ENCODE measurements at regions not wholly inside any gene's neighbourhood (a gene's known extent, or its start where the extent isn't known, plus 50 kb on each side); places are given as distances from the start of the nearest gene placed in this dataset.

GRCh38 chr12:90076851-90077319 lies 368.2 kb upstream of the ATP2B1 start:
- Histone ChIP-seq H3K9me3 (ENCODE audit: low read depth, low read length) (no peaks in the 10 kb centered on the region), H3K27ac (no peak overlapping the region), H3K36me3 (ENCODE audit: insufficient read depth, low read length) (no peaks in the 10 kb centered on the region), H3K4me3 (no peak overlapping the region), H3K9ac (ENCODE audit: insufficient read length) (no peak overlapping the region)
- no peak for DNase-seq (ENCODE audit: low read depth, low spot score)
- TF ChIP-seq EZH2 (IDR thresholded peaks at IDR 0.05), result no peak
- no peak for TF ChIP-seq POLR2AphosphoS5 (IDR thresholded peaks at IDR 0.05; ENCODE audit: borderline replicate concordance, low read depth, low read length)
- TF ChIP-seq FOXP2 (optimal IDR thresholded peaks at IDR 0.05; ENCODE audit: control extremely low read depth, extremely low read length, insufficient read depth), result no peak

- no peak for DNase-seq (ENCODE audit: low read depth, low spot score)
- no peak overlapping the region for H3K9ac ChIP-seq (ENCODE audit: insufficient read length)
- no peaks in the 10 kb centered on the region for H3K9me3 ChIP-seq (ENCODE audit: low read depth, low read length)
- TF ChIP-seq POLR2AphosphoS5 (IDR thresholded peaks at IDR 0.05; ENCODE audit: borderline replicate concordance, low read depth, low read length) (no peak), EZH2 (IDR thresholded peaks at IDR 0.05) (no peak), FOXP2 (optimal IDR thresholded peaks at IDR 0.05; ENCODE audit: control extremely low read depth, extremely low read length, insufficient read depth) (no peak)
- H3K36me3 ChIP-seq (ENCODE audit: insufficient read depth, low read length), result no peaks in the 10 kb centered on the region
- H3K27ac ChIP-seq, result no peak overlapping the region
- H3K4me3 ChIP-seq, result no peak overlapping the region
These were observed 367.0 kb upstream of the ATP2B1 start for GRCh38 chr12:90075685-90076084.

- Histone ChIP-seq H3K9me3 (ENCODE audit: low read depth, low read length) (no peaks in the 10 kb centered on the region), H3K36me3 (ENCODE audit: insufficient read depth, low read length) (no peaks in the 10 kb centered on the region), H3K27ac (no peak overlapping the region), H3K4me3 (no peak overlapping the region), H3K9ac (ENCODE audit: insufficient read length) (no peak overlapping the region)
- DNase-seq (ENCODE audit: low read depth, low spot score), result no peak
- TF ChIP-seq EZH2 (IDR thresholded peaks at IDR 0.05) (no peak), POLR2AphosphoS5 (IDR thresholded peaks at IDR 0.05; ENCODE audit: borderline replicate concordance, low read depth, low read length) (no peak), FOXP2 (optimal IDR thresholded peaks at IDR 0.05; ENCODE audit: control extremely low read depth, extremely low read length, insufficient read depth) (no peak)
These were observed 365.4 kb upstream of the ATP2B1 start for GRCh38 chr12:90074086-90074485.

DNA sequence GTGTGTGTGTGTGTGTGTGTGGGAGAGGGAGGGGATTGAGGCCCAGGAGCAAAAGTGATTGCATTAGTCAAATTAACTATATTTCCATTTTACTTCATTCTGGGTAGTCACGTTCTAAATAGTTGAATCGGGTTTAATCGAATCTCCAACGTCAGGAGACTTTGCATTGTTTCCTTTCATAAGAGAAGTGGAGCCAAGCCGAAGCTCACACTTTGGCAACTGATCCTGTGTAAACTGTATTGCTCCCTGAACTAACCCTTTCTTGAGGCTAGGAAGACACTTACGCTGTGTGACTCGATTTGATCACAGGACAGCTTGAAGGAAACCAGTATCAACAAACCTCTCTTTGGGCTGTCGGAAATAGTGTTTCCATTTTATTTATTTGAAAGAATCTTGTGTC lies 363.4 kb upstream of the ATP2B1 start:
- TF ChIP-seq FOXP2 (optimal IDR thresholded peaks at IDR 0.05; ENCODE audit: control extremely low read depth, extremely low read length, insufficient read depth) (no peak), POLR2AphosphoS5 (IDR thresholded peaks at IDR 0.05; ENCODE audit: borderline replicate concordance, low read depth, low read length) (no peak), EZH2 (IDR thresholded peaks at IDR 0.05) (no peak)

DNA sequence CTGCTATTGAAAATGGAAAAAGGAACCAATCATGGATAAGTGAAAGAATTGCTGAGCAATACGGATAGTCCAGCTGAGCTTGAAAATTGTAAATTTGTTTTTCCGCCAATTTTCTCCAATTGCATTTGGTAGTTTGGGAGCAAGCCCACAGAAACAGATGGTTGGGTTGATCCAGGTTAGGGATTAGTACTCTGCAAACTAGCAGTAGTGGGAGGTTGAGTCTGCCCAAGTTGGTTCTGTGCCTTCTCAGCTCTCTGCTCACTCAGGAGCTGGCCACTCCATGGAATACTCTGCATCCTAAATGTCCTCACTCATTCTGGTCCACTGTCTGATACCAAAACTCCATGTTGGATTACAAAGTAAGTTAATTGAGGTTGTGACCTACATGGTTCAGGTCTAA lies 361.1 kb upstream of the ATP2B1 start:
- DNase-seq (ENCODE audit: low read depth, low spot score), result no peak
- TF ChIP-seq POLR2AphosphoS5 (IDR thresholded peaks at IDR 0.05; ENCODE audit: borderline replicate concordance, low read depth, low read length) (no peak), FOXP2 (optimal IDR thresholded peaks at IDR 0.05; ENCODE audit: control extremely low read depth, extremely low read length, insufficient read depth) (no peak), EZH2 (IDR thresholded peaks at IDR 0.05) (no peak)
- Histone ChIP-seq H3K4me3 (no peak overlapping the region), H3K36me3 (ENCODE audit: insufficient read depth, low read length) (no peaks in the 10 kb centered on the region), H3K9ac (ENCODE audit: insufficient read length) (no peak overlapping the region), H3K9me3 (ENCODE audit: low read depth, low read length) (no peaks in the 10 kb centered on the region), H3K27ac (no peak overlapping the region)

More for the DNA sequence above, 363.4 kb upstream of the ATP2B1 start:
- H3K27ac ChIP-seq, result no peak overlapping the region
- H3K9ac ChIP-seq (ENCODE audit: insufficient read length), result no peak overlapping the region
- no peak for DNase-seq (ENCODE audit: low read depth, low spot score)
- H3K4me3 ChIP-seq, result no peak overlapping the region
- H3K36me3 ChIP-seq (ENCODE audit: insufficient read depth, low read length), result no peaks in the 10 kb centered on the region
- H3K9me3 ChIP-seq (ENCODE audit: low read depth, low read length), result no peaks in the 10 kb centered on the region

GRCh38 chr12:90067791-90068190 lies 359.2 kb upstream of the ATP2B1 start:
- no peak for DNase-seq (ENCODE audit: low read depth, low spot score)
- Histone ChIP-seq H3K9me3 (ENCODE audit: low read depth, low read length) (no peaks in the 10 kb centered on the region), H3K9ac (ENCODE audit: insufficient read length) (no peak overlapping the region), H3K4me3 (no peak overlapping the region), H3K36me3 (ENCODE audit: insufficient read depth, low read length) (no peaks in the 10 kb centered on the region), H3K27ac (no peak overlapping the region)
- no peak for TF ChIP-seq FOXP2 (optimal IDR thresholded peaks at IDR 0.05; ENCODE audit: control extremely low read depth, extremely low read length, insufficient read depth)
- TF ChIP-seq EZH2 (IDR thresholded peaks at IDR 0.05), result no peak
- no peak for TF ChIP-seq POLR2AphosphoS5 (IDR thresholded peaks at IDR 0.05; ENCODE audit: borderline replicate concordance, low read depth, low read length)

DNA sequence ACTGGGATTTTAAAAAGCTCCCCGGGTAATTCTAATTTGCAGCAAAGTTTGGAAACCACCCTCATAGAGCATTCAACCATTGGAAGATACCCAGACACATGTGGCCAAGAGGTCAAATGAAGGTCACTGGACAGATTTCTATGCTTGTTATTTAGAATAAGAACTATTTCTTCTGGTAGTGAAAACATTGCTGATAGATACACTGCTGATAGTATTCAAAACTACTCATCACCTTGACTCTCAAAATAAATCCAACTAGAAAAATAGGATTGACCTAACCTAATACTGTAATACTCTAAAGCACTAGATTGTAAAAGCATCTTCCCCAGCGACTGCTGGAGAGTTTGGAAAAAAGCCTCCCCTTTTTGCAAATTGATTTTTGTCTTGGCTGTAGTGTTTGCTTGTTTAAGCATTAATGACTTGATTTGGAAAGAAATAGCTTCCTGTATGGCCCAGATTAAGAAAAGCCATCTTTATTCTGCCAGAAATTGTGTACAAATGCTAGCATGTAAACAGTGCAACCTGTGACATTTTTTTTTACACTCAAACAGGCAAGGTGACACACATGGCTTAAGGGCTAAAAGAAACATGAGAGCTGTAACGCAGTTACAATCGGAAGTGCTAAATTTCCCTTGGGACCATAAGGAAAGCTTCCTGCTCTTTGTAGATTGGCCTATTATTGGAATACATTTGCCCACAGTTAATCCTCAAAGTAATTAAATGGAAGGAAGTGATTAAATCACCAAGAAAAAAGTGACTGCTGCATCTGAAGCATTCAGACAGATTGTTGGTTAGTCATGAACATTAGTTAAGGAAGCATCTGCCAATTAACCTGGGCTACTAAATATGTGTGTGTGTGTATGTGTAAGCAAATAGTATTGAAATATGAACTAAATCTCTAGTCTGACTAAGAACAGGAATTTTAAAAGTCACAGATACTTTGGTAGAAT lies 356.5 kb upstream of the ATP2B1 start:
- H3K36me3 ChIP-seq (ENCODE audit: insufficient read depth, low read length), result no peaks in the 10 kb centered on the region
- H3K9me3 ChIP-seq (ENCODE audit: low read depth, low read length), result no peaks in the 10 kb centered on the region
- peak; percentile 61 for DNase-seq (ENCODE audit: low read depth, low spot score)
- TF ChIP-seq FOXP2 (optimal IDR thresholded peaks at IDR 0.05; ENCODE audit: control extremely low read depth, extremely low read length, insufficient read depth) (no peak), EZH2 (IDR thresholded peaks at IDR 0.05) (no peak), POLR2AphosphoS5 (IDR thresholded peaks at IDR 0.05; ENCODE audit: borderline replicate concordance, low read depth, low read length) (no peak)
- no peak overlapping the region; the same call in 1 of the 2 replicates for H3K4me3 ChIP-seq
- no peak overlapping the region for H3K9ac ChIP-seq (ENCODE audit: insufficient read length)
- H3K27ac ChIP-seq, result no peak overlapping the region

- Histone ChIP-seq H3K27ac (no peak overlapping the region), H3K9ac (ENCODE audit: insufficient read length) (no peak overlapping the region), H3K36me3 (ENCODE audit: insufficient read depth, low read length) (no peaks in the 10 kb centered on the region), H3K9me3 (ENCODE audit: low read depth, low read length) (no peaks in the 10 kb centered on the region), H3K4me3 (no peak overlapping the region)
- no peak for DNase-seq (ENCODE audit: low read depth, low spot score)
- TF ChIP-seq FOXP2 (optimal IDR thresholded peaks at IDR 0.05; ENCODE audit: control extremely low read depth, extremely low read length, insufficient read depth) (no peak), EZH2 (IDR thresholded peaks at IDR 0.05) (no peak), POLR2AphosphoS5 (IDR thresholded peaks at IDR 0.05; ENCODE audit: borderline replicate concordance, low read depth, low read length) (no peak)
These were observed 354.2 kb upstream of the ATP2B1 start for GRCh38 chr12:90062799-90063198.
